ENCODE measurements at regions not wholly inside any gene's neighbourhood (a gene's known extent, or its start where the extent isn't known, plus 50 kb on each side); places are given as distances from the start of the nearest gene placed in this dataset.

- H3K4me3 ChIP-seq (ENCODE audit: insufficient read depth in 1 of 2, low read depth in 1 of 2, low read length in 2 of 2), result no peak overlapping the region
- no peaks in the 10 kb centered on the region for H3K9me3 ChIP-seq (ENCODE audit: control insufficient read depth, low read length)
- no peak overlapping the region for H3K27ac ChIP-seq (ENCODE audit: low read length, poor library complexity, severe bottlenecking)
- H3K14ac ChIP-seq (ENCODE audit: low read length in 2 of 2), result no peak overlapping the region
- no peak overlapping the region for H2BK120ac ChIP-seq (ENCODE audit: low read depth, low read length)
- no peak overlapping the region for H4K91ac ChIP-seq (ENCODE audit: low read length)
- peak; percentile 1 for DNase-seq
- no peak overlapping the region for H2BK5ac ChIP-seq (ENCODE audit: low read depth, low read length, poor library complexity, severe bottlenecking)
- no peak overlapping the region for H3K23ac ChIP-seq (ENCODE audit: low read length in 2 of 2)
- H2AK5ac ChIP-seq (ENCODE audit: low read length, severe bottlenecking), result no peak overlapping the region
- no peaks in the 10 kb centered on the region for H3K79me1 ChIP-seq (replicated peaks; ENCODE audit: low read length, poor library complexity, severe bottlenecking)
- no peak overlapping the region for H3K4ac ChIP-seq (ENCODE audit: low read depth in 1 of 2, low read length in 2 of 2)
- no peak overlapping the region for H4K8ac ChIP-seq (ENCODE audit: low read length)
- H3K36me3 ChIP-seq (ENCODE audit: control insufficient read depth in 1 of 2, insufficient read depth in 2 of 2, low read depth in 1 of 2, low read length in 2 of 2), result no peaks in the 10 kb centered on the region
- peak overlapping the region in 1 of 2 experiments; percentile 63 for H2BK12ac ChIP-seq (ENCODE audit: low read length in 2 of 2)
- H3K18ac ChIP-seq (ENCODE audit: low read depth in 1 of 2, low read length in 2 of 2), result peak overlapping the region in 1 of 2 experiments; percentile 4
- peak overlapping the region; percentile 69 for H3K9ac ChIP-seq (ENCODE audit: low read length)
- H3K4me1 ChIP-seq (ENCODE audit: control insufficient read depth, insufficient read depth, low read depth, low read length), result peaks cover 3% of the 10 kb centered on the region
- no peak overlapping the region for H3K4me2 ChIP-seq (ENCODE audit: low read length, poor library complexity, severe bottlenecking)
- H2AFZ ChIP-seq (ENCODE audit: low read depth, low read length), result no peak overlapping the region
- WGBS, result 72% methylated on average over 5 of the region's 5 CpGs
- no peaks in the 10 kb centered on the region for H3K27me3 ChIP-seq (ENCODE audit: control insufficient read depth in 1 of 2, insufficient read depth in 1 of 2, low read length in 2 of 2)
- no peak overlapping the region for H2BK15ac ChIP-seq (ENCODE audit: low read depth, poor library complexity, severe bottlenecking)
These were observed 422.0 kb upstream of the ZEB2 start for GRCh38 chr2:144941743-144942488.

- no peak overlapping the region for H3K9ac ChIP-seq (ENCODE audit: low read length)
- H3K4ac ChIP-seq (ENCODE audit: low read depth in 1 of 2, low read length in 2 of 2), result peak overlapping the region; percentile 92 to 97
- no peak overlapping the region for H2AK5ac ChIP-seq (ENCODE audit: low read length, severe bottlenecking)
- H2BK120ac ChIP-seq (ENCODE audit: low read depth, low read length), result peak overlapping the region; percentile 58
- peaks cover 3% of the 10 kb centered on the region for H3K4me1 ChIP-seq (ENCODE audit: control insufficient read depth, insufficient read depth, low read depth, low read length)
- no peaks in the 10 kb centered on the region for H3K36me3 ChIP-seq (ENCODE audit: control insufficient read depth in 1 of 2, insufficient read depth in 2 of 2, low read depth in 1 of 2, low read length in 2 of 2)
- H4K8ac ChIP-seq (ENCODE audit: low read length), result peak overlapping the region; percentile 87
- DNase-seq, result peak; percentile 3
- peak overlapping the region; percentile 96 for H4K91ac ChIP-seq (ENCODE audit: low read length)
- H3K23ac ChIP-seq (ENCODE audit: low read length in 2 of 2), result no peak overlapping the region
- 32% methylated on average over 3 of the region's 5 CpGs for WGBS
- H3K27me3 ChIP-seq (ENCODE audit: control insufficient read depth in 1 of 2, insufficient read depth in 1 of 2, low read length in 2 of 2), result no peaks in the 10 kb centered on the region
- H3K4me3 ChIP-seq (ENCODE audit: insufficient read depth in 1 of 2, low read depth in 1 of 2, low read length in 2 of 2), result no peak overlapping the region
- H3K9me3 ChIP-seq (ENCODE audit: control insufficient read depth, low read length), result no peaks in the 10 kb centered on the region
- H2BK5ac ChIP-seq (ENCODE audit: low read depth, low read length, poor library complexity, severe bottlenecking), result no peak overlapping the region
- H2AFZ ChIP-seq (ENCODE audit: low read depth, low read length), result no peak overlapping the region
- H3K18ac ChIP-seq (ENCODE audit: low read depth in 1 of 2, low read length in 2 of 2), result peak overlapping the region; percentile 37 to 89
- H3K27ac ChIP-seq (ENCODE audit: low read length, poor library complexity, severe bottlenecking), result no peak overlapping the region
- H2BK12ac ChIP-seq (ENCODE audit: low read length in 2 of 2), result peak overlapping the region; percentile 45 to 99
- H2BK15ac ChIP-seq (ENCODE audit: low read depth, poor library complexity, severe bottlenecking), result no peak overlapping the region
- no peak overlapping the region for H3K14ac ChIP-seq (ENCODE audit: low read length in 2 of 2)
- no peak overlapping the region for H3K4me2 ChIP-seq (ENCODE audit: low read length, poor library complexity, severe bottlenecking)
- no peaks in the 10 kb centered on the region for H3K79me1 ChIP-seq (replicated peaks; ENCODE audit: low read length, poor library complexity, severe bottlenecking)
These were observed 419.7 kb upstream of the ZEB2 start for GRCh38 chr2:144939590-144939989.

GRCh38 chr2:144937910-144938709, 418.2 kb upstream of the ZEB2 start:
- WGBS, result 32% methylated on average over 5 of the region's 7 CpGs
- Histone ChIP-seq H2AK5ac (ENCODE audit: low read length, severe bottlenecking) (no peak overlapping the region), H3K4me2 (ENCODE audit: low read length, poor library complexity, severe bottlenecking) (peak overlapping the region; percentile 22), H3K14ac (ENCODE audit: low read length in 2 of 2) (no peak overlapping the region), H4K8ac (ENCODE audit: low read length) (peak overlapping the region; percentile 68), H2BK12ac (ENCODE audit: low read length in 2 of 2) (peak overlapping the region in 1 of 2 experiments; percentile 41), H3K79me1 (replicated peaks; ENCODE audit: low read length, poor library complexity, severe bottlenecking) (no peaks in the 10 kb centered on the region), H3K36me3 (ENCODE audit: control insufficient read depth in 1 of 2, insufficient read depth in 2 of 2, low read depth in 1 of 2, low read length in 2 of 2) (no peaks in the 10 kb centered on the region), H3K9me3 (ENCODE audit: control insufficient read depth, low read length) (no peaks in the 10 kb centered on the region), H3K27ac (ENCODE audit: low read length, poor library complexity, severe bottlenecking) (peak overlapping the region; percentile 77), H3K4me3 (ENCODE audit: insufficient read depth in 1 of 2, low read depth in 1 of 2, low read length in 2 of 2) (peak overlapping the region in 1 of 2 experiments; percentile 55), H2BK5ac (ENCODE audit: low read depth, low read length, poor library complexity, severe bottlenecking) (no peak overlapping the region), H3K9ac (ENCODE audit: low read length) (peak overlapping the region; percentile 81), H3K23ac (ENCODE audit: low read length in 2 of 2) (no peak overlapping the region), H2AFZ (ENCODE audit: low read depth, low read length) (no peak overlapping the region), H3K18ac (ENCODE audit: low read depth in 1 of 2, low read length in 2 of 2) (peak overlapping the region in 1 of 2 experiments; percentile 94), H2BK120ac (ENCODE audit: low read depth, low read length) (peak overlapping the region; percentile 84), H3K27me3 (ENCODE audit: control insufficient read depth in 1 of 2, insufficient read depth in 1 of 2, low read length in 2 of 2) (no peaks in the 10 kb centered on the region), H3K4ac (ENCODE audit: low read depth in 1 of 2, low read length in 2 of 2) (peak overlapping the region; percentile 29 to 34), H2BK15ac (ENCODE audit: low read depth, poor library complexity, severe bottlenecking) (no peak overlapping the region), H3K4me1 (ENCODE audit: control insufficient read depth, insufficient read depth, low read depth, low read length) (peaks cover 3% of the 10 kb centered on the region), H4K91ac (ENCODE audit: low read length) (no peak overlapping the region)
- DNase-seq, result peak; percentile 94

- no peaks in the 10 kb centered on the region for H3K9me3 ChIP-seq (ENCODE audit: control insufficient read depth, low read length)
- no peak overlapping the region for H2BK15ac ChIP-seq (ENCODE audit: low read depth, poor library complexity, severe bottlenecking)
- H2AFZ ChIP-seq (ENCODE audit: low read depth, low read length), result no peak overlapping the region
- H2BK12ac ChIP-seq (ENCODE audit: low read length in 2 of 2), result peak overlapping the region in 1 of 2 experiments; percentile 38
- H3K27me3 ChIP-seq (ENCODE audit: control insufficient read depth in 1 of 2, insufficient read depth in 1 of 2, low read length in 2 of 2), result no peaks in the 10 kb centered on the region
- no peaks in the 10 kb centered on the region for H3K79me1 ChIP-seq (replicated peaks; ENCODE audit: low read length, poor library complexity, severe bottlenecking)
- no peak overlapping the region for H4K91ac ChIP-seq (ENCODE audit: low read length)
- peak overlapping the region; percentile 54 for H2BK120ac ChIP-seq (ENCODE audit: low read depth, low read length)
- no peak overlapping the region for H3K4me2 ChIP-seq (ENCODE audit: low read length, poor library complexity, severe bottlenecking)
- H3K14ac ChIP-seq (ENCODE audit: low read length in 2 of 2), result no peak overlapping the region
- H3K18ac ChIP-seq (ENCODE audit: low read depth in 1 of 2, low read length in 2 of 2), result peak overlapping the region in 1 of 2 experiments; percentile 37
- H2BK5ac ChIP-seq (ENCODE audit: low read depth, low read length, poor library complexity, severe bottlenecking), result no peak overlapping the region
- H3K36me3 ChIP-seq (ENCODE audit: control insufficient read depth in 1 of 2, insufficient read depth in 2 of 2, low read depth in 1 of 2, low read length in 2 of 2), result no peaks in the 10 kb centered on the region
- peak overlapping the region in 1 of 2 experiments; percentile 55 for H3K4me3 ChIP-seq (ENCODE audit: insufficient read depth in 1 of 2, low read depth in 1 of 2, low read length in 2 of 2)
- H3K23ac ChIP-seq (ENCODE audit: low read length in 2 of 2), result no peak overlapping the region
- H2AK5ac ChIP-seq (ENCODE audit: low read length, severe bottlenecking), result no peak overlapping the region
- no peak overlapping the region for H4K8ac ChIP-seq (ENCODE audit: low read length)
- no peak for DNase-seq
- no peak overlapping the region for H3K9ac ChIP-seq (ENCODE audit: low read length)
- H3K4ac ChIP-seq (ENCODE audit: low read depth in 1 of 2, low read length in 2 of 2), result no peak overlapping the region
- H3K27ac ChIP-seq (ENCODE audit: low read length, poor library complexity, severe bottlenecking), result no peak overlapping the region
- H3K4me1 ChIP-seq (ENCODE audit: control insufficient read depth, insufficient read depth, low read depth, low read length), result peaks cover 1% of the 10 kb centered on the region
These were observed 417.1 kb upstream of the ZEB2 start for GRCh38 chr2:144937066-144937465.
